K562 (cell line): ENCODE measurements at regions not wholly inside any gene's neighbourhood (a gene's known extent, or its start where the extent isn't known, plus 50 kb on each side); places are given as distances from the start of the nearest gene placed in this dataset.

ENCODE experiments used
- ATAC-seq: fragments of 200-7000 bp; cut with Tn5 transposase; 3 replicates; pipeline ENCODE4 v1.9.1; 2020; ENCODE audit warnings: moderate library complexity
- BruUV-seq: library from RNA; stranded (reverse); fragments of 400-500 nt; replicated peaks from 2 replicates; lab custom pipeline; 2021; lab: Mats Ljungman, UMichigan
- CTCF ChIA-PET: fragments of 300-600 bp; formaldehyde crosslinking; extraction: SDS; loops from one replicate; lab custom pipeline; 2021; ENCODE audit warnings: low intra/inter-chr PET ratio; lab: Yijun Ruan, JAX
- POLR2A ChIA-PET: fragments of 300-600, 350-650 bp; sonication (Branson Sonifier 250); formaldehyde crosslinking; extraction: SDS; loops from one replicate; lab custom pipeline; 2021; ENCODE audit warnings: antibody characterized with exemption, inconsistent platforms; lab: Yijun Ruan, JAX
- DNase-seq, 4 experiments: peaks; one replicate each; pipeline versions ENCODE4 v3.0.0 to v3.0.0-alpha.2; 2011 to 2018; ENCODE audit warnings: low spot score in 3 of 4, mixed read lengths in 3 of 4; ENCODE audit errors: extremely low read depth in 1 of 4
- FAIRE-seq: peaks from 2 replicates; lab custom pipeline; 2011; peaks lifted over from hg19 to GRCh38; lab: Jason Lieb, UNC
- H2AFZ ChIP-seq: 2 replicates; pipeline ENCODE4 v1.6.0; 2011; ENCODE audit warnings: low read depth, low read length, control low read depth, inconsistent platforms
- H3K27ac ChIP-seq: fragments of 200-600 bp; 3 replicates; pipeline ENCODE4 v1.8.0; 2011; ENCODE audit warnings: low read depth, mild to moderate bottlenecking, control low read depth, inconsistent platforms, low read length, moderate library complexity, mixed read lengths; ENCODE audit errors: extremely low read depth
- H3K27me3 ChIP-seq, 2 experiments: fragments of 300-600 bp in 1 of 2; 2 replicates in 1 of 2; 3 replicates in 1 of 2; pipeline versions ENCODE4 v1.6.0 to v1.8.0; 2011; ENCODE audit warnings: inconsistent platforms in 2 of 2, low read length in 2 of 2, mild to moderate bottlenecking in 1 of 2, mixed read lengths in 1 of 2, moderate library complexity in 1 of 2; ENCODE audit not compliant: control insufficient read depth in 2 of 2, insufficient read depth in 2 of 2
- H3K36me3 ChIP-seq: fragments of 300-600 bp; 3 replicates; pipeline ENCODE4 v1.8.0; 2011; ENCODE audit warnings: mild to moderate bottlenecking, low read length, inconsistent platforms; ENCODE audit not compliant: control insufficient read depth, insufficient read depth
- H3K4me1 ChIP-seq, 2 experiments: fragments of 200-600 bp in 1 of 2; replicated peaks in 1 of 2; 2 replicates in 1 of 2; 3 replicates in 1 of 2; pipeline versions ENCODE4 v1.5.1 to v1.8.0; 2011; ENCODE audit warnings: inconsistent platforms in 2 of 2, low read length in 2 of 2, mild to moderate bottlenecking in 1 of 2, mixed read lengths in 1 of 2, moderate library complexity in 1 of 2; ENCODE audit not compliant: control insufficient read depth in 2 of 2, insufficient read depth in 2 of 2
- H3K4me2 ChIP-seq: 2 replicates; pipeline ENCODE4 v1.6.1; 2011; ENCODE audit warnings: low read length, control low read depth, inconsistent platforms, mixed read lengths; ENCODE audit not compliant: insufficient read depth
- H3K4me3 ChIP-seq: fragments of 200-600 bp; sonication (generic), shearing (Covaris generic); 2 replicates; pipeline ENCODE4 v1.5.1; 2016; ENCODE audit warnings: control low read depth, inconsistent platforms
- H3K79me2 ChIP-seq: fragments of 200-600 bp; 3 replicates; pipeline ENCODE4 v1.8.0; 2011; ENCODE audit warnings: low read length, inconsistent platforms; ENCODE audit not compliant: control insufficient read depth, insufficient read depth
- H3K9ac ChIP-seq, 2 experiments: 2 replicates each; pipeline versions ENCODE4 v1.6.0 to v1.6.1; 2011; ENCODE audit warnings: low read depth in 2 of 2, low read length in 2 of 2, control low read depth in 1 of 2, inconsistent platforms in 1 of 2, mild to moderate bottlenecking in 1 of 2, mixed read lengths in 1 of 2; ENCODE audit not compliant: insufficient read depth in 1 of 2
- H3K9me1 ChIP-seq: one replicate; pipeline ENCODE4 v1.6.0; 2011; ENCODE audit warnings: inconsistent platforms, mild to moderate bottlenecking, low read length, moderate library complexity; ENCODE audit not compliant: control insufficient read depth, insufficient read depth
- H3K9me3 ChIP-seq: replicated peaks from 2 replicates; pipeline ENCODE4 v1.5.1; 2011; ENCODE audit warnings: low read depth, low read length, inconsistent platforms; ENCODE audit not compliant: control insufficient read depth, insufficient read depth
- H4K20me1 ChIP-seq: replicated peaks from 2 replicates; pipeline ENCODE4 v1.6.1; 2011; ENCODE audit warnings: low read length, inconsistent platforms, mixed read lengths; ENCODE audit not compliant: control insufficient read depth, insufficient read depth
- ADNP ChIP-seq: fragments of 200-800 bp; sonication (Bioruptor generic); IDR thresholded peaks from 2 replicates; pipeline ENCODE4 v1.6.1; 2016; ENCODE audit warnings: missing genetic modification characterization, missing compliant biosample characterization
- ARID2 ChIP-seq: fragments of 450-650 bp; IDR thresholded peaks from 2 replicates; pipeline ENCODE4 v1.6.1; 2017; ENCODE audit warnings: antibody characterized with exemption, mild to moderate bottlenecking
- CC2D1A ChIP-seq: fragments of 450-650 bp; IDR thresholded peaks from 2 replicates; pipeline ENCODE4 v1.6.1; 2017; ENCODE audit warnings: mild to moderate bottlenecking
- EHMT2 ChIP-seq: fragments of 450-650 bp; IDR thresholded peaks from 2 replicates; pipeline ENCODE4 v1.6.1; 2018; ENCODE audit warnings: antibody characterized with exemption
- IRF1 ChIP-seq: sonication (generic); formaldehyde crosslinking; IDR thresholded peaks from 2 replicates; pipeline ENCODE4 v1.8.0; 2022; ENCODE audit warnings: missing genetic modification reagents, mild to moderate bottlenecking, borderline replicate concordance
- JUN ChIP-seq, 2 experiments: sonication (generic) in 1 of 2; formaldehyde crosslinking in 1 of 2; IDR thresholded peaks; 2 replicates each; pipeline versions ENCODE4 v1.6.1 to v1.8.0; 2012 to 2022; ENCODE audit warnings: borderline replicate concordance in 2 of 2, mild to moderate bottlenecking in 2 of 2, improper control_type of control experiment in 1 of 2, low read depth in 1 of 2, low read length in 1 of 2, missing genetic modification reagents in 1 of 2
- KAT7 ChIP-seq: sonication (generic); formaldehyde crosslinking; IDR thresholded peaks from 2 replicates; pipeline ENCODE4 v1.8.0; 2022; ENCODE audit warnings: missing genetic modification reagents, mild to moderate bottlenecking, borderline replicate concordance
- MXI1 ChIP-seq: IDR thresholded peaks from 2 replicates; pipeline ENCODE4 v1.6.1; 2011; ENCODE audit warnings: low read depth, mild to moderate bottlenecking, improper control_type of control experiment, low read length
- NR4A1 ChIP-seq, 2 experiments: fragments of 250-450 bp in 1 of 2; fragments of 450-650 bp in 1 of 2; sonication (Bioruptor Pico) in 1 of 2; IDR thresholded peaks; 2 replicates each; pipeline versions ENCODE4 v1.4.0 to v1.6.1; 2016 to 2020; ENCODE audit warnings: mild to moderate bottlenecking in 2 of 2, missing compliant biosample characterization in 1 of 2, missing genetic modification characterization in 1 of 2, moderate library complexity in 1 of 2
- PBX2 ChIP-seq, 2 experiments: IDR thresholded peaks in 1 of 2; conservative IDR thresholded peaks in 1 of 2; 2 replicates each; pipeline ENCODE4 v1.6.1; 2016; ENCODE audit warnings: low read depth in 2 of 2, mild to moderate bottlenecking in 1 of 2, missing compliant biosample characterization in 1 of 2, missing genetic modification characterization in 1 of 2, moderate library complexity in 1 of 2
- POLR2G ChIP-seq: fragments of 200-400 bp; formaldehyde crosslinking; IDR thresholded peaks from 2 replicates; pipeline ENCODE4 v1.6.1; 2017; ENCODE audit warnings: low read depth, mild to moderate bottlenecking, antibody characterized with exemption, low read length, moderate library complexity
- TGIF2 ChIP-seq: sonication (generic); formaldehyde crosslinking; IDR thresholded peaks from 2 replicates; pipeline ENCODE4 v1.8.1; 2022; ENCODE audit warnings: mild to moderate bottlenecking, missing genetic modification reagents, moderate library complexity
- ZBTB2 ChIP-seq: fragments of 450-650 bp; IDR thresholded peaks from 2 replicates; pipeline ENCODE4 v1.6.1; 2016; ENCODE audit warnings: antibody characterized with exemption
- ZBTB33 ChIP-seq: sonication (generic); formaldehyde crosslinking; IDR thresholded peaks from 2 replicates; pipeline ENCODE4 v1.8.1; 2023; ENCODE audit warnings: mild to moderate bottlenecking, missing genetic modification reagents
- ZNF354B ChIP-seq: fragments of 250-450 bp; sonication (Bioruptor Pico); IDR thresholded peaks from 2 replicates; pipeline ENCODE4 v1.4.0; 2020
- WGBS: fragments of 100-300 bp; shearing (Covaris generic); methylation state at CpG from one replicate; pipeline ENCODE4 v1.1.6; 2016; ENCODE audit warnings: low coverage, mixed read lengths; ENCODE audit not compliant: insufficient coverage; ENCODE audit errors: missing lambda C conversion rate; 5-methylcytosine and 5-hydroxymethylcytosine counted together
- in situ Hi-C: fragments of 300-500 bp; cut with MboI; formaldehyde crosslinking; loops from 4 replicates; pipeline ENCODE4 v1.15.0; 2018; ENCODE audit warnings: inconsistent platforms, mixed read lengths
- intact Hi-C: fragments of 100-400 bp; cut with micrococcal nuclease; formaldehyde crosslinking; loops from 2 replicates; pipeline ENCODE4 v1.14.2; 2022

GRCh38 chr4:136811496-136812077 lies 720.7 kb downstream of the PCDH18 start:
- no peaks in the 10 kb centered on the region for H3K4me1 ChIP-seq
- in situ Hi-C loops: no loop called here
- no peaks in the 10 kb centered on the region for H4K20me1 ChIP-seq
- intact Hi-C loops: no loop called here
- H3K27me3 ChIP-seq: no peaks in the 10 kb centered on the region
- H3K27ac ChIP-seq: no peak overlapping the region
- ATAC-seq (no peak), FAIRE-seq (no peak), DNase-seq (no peak)
- no peaks in the 10 kb centered on the region for H3K79me2 ChIP-seq
- ChIA-PET POLR2A (interaction anchor here (0.6 kb wide), 1 partner anchor 11 kb away, joined by 4 read pairs; no protein-coding TSS in a partner anchor), CTCF (no interaction called here)
- WGBS: 8% methylated on average over 14 of the region's 14 CpGs
- no peaks in the 10 kb centered on the region for H3K9me3 ChIP-seq
- H3K4me3 ChIP-seq: no peak overlapping the region
- H2AFZ ChIP-seq: no peak overlapping the region
- no peak overlapping the region for H3K9ac ChIP-seq
- no peaks in the 10 kb centered on the region for H3K36me3 ChIP-seq
- H3K9me1 ChIP-seq: no peaks in the 10 kb centered on the region
- BruUV-seq: no TSS peak
- no peak overlapping the region for H3K4me2 ChIP-seq
- TF ChIP-seq ZBTB2 (no peak), MXI1 (no peak), EHMT2 (no peak), CC2D1A (no peak), KAT7 (CRISPR knock-in tag) (no peak), ZNF354B (no peak), ZBTB33 (no peak), POLR2G (no peak), ADNP (tag) (no peak), IRF1 (CRISPR knock-in tag) (no peak), ARID2 (no peak), PBX2 (CRISPR knock-in tag; IDR thresholded peaks at IDR 0.05; ENCODE audit: low read depth) (no peak), PBX2 (tag; conservative IDR thresholded peaks at IDR 0.05; ENCODE audit: low read depth) (no peak), NR4A1 (CRISPR knock-in tag; IDR thresholded peaks at IDR 0.05) (no peak), NR4A1 (tag; IDR thresholded peaks at IDR 0.05) (no peak), TGIF2 (CRISPR knock-in tag) (no peak), JUN (IDR thresholded peaks at IDR 0.05; ENCODE audit: borderline replicate concordance, low read depth, low read length) (no peak), JUN (CRISPR knock-in tag; IDR thresholded peaks at IDR 0.05; ENCODE audit: borderline replicate concordance) (no peak)
